GM23248 (cell line): ENCODE measurements at regions not wholly inside any gene's neighbourhood (a gene's known extent, or its start where the extent isn't known, plus 50 kb on each side); places are given as distances from the start of the nearest gene placed in this dataset.

Experiments used
- EZH2 ChIP-seq: fragments of 200-600 bp; sonication (generic); IDR thresholded peaks from 2 replicates; pipeline ENCODE4 v1.6.1; 2018; ENCODE audit warnings: antibody characterized with exemption, mild to moderate bottlenecking; ENCODE audit not compliant: insufficient read depth, poor library complexity, severe bottlenecking
- EZH2phosphoT487 ChIP-seq: fragments of 200-600 bp; sonication (generic); IDR thresholded peaks from 2 replicates; pipeline ENCODE4 v1.6.1; 2018; ENCODE audit warnings: antibody characterized with exemption, moderate library complexity, mild to moderate bottlenecking, low read depth; ENCODE audit not compliant: insufficient read depth

GRCh38 chr3:159144891-159145290 lies 343.0 kb downstream of the MFSD1 start:
- TF ChIP-seq EZH2 (no peak), EZH2phosphoT487 (no peak)
